Neural progenitor cell (in vitro differentiated cells): ENCODE measurements at regions not wholly inside any gene's neighbourhood (a gene's known extent, or its start where the extent isn't known, plus 50 kb on each side); places are given as distances from the start of the nearest gene placed in this dataset.
A peak's percentile ranks its signal among the peaks of the same experiment; 100 is the strongest.

Experiments
- DNase-seq: peaks from one replicate; pipeline ENCODE4 v3.0.0-alpha.2; 2016; ENCODE audit warnings: low spot score
- H2AFZ ChIP-seq: fragments of 200-600 bp; sonication (generic); replicated peaks from 2 replicates; pipeline ENCODE4 v1.6.1; 2016; ENCODE audit warnings: antibody characterized with exemption
- H3F3A ChIP-seq: fragments of 200-600 bp; sonication (generic); 2 replicates; pipeline ENCODE4 v1.6.1; 2016; ENCODE audit warnings: antibody characterized with exemption, low read depth
- H3K27ac ChIP-seq: fragments of 200-600 bp; sonication (generic); 2 replicates; pipeline ENCODE4 v1.5.1; 2016; ENCODE audit warnings: mild to moderate bottlenecking
- H3K27me3 ChIP-seq: fragments of 200-600 bp; sonication (generic); 2 replicates; pipeline ENCODE4 v1.6.1; 2016; ENCODE audit warnings: mild to moderate bottlenecking, moderate library complexity
- H3K36me3 ChIP-seq: fragments of 200-600 bp; sonication (generic); 2 replicates; pipeline ENCODE4 v1.5.1; 2016
- H3K4me1 ChIP-seq: fragments of 200-600 bp; sonication (generic); 2 replicates; pipeline ENCODE4 v1.6.1; 2016; ENCODE audit warnings: mixed run types
- H3K4me2 ChIP-seq: fragments of 200-600 bp; sonication (generic); 2 replicates; pipeline ENCODE4 v1.6.1; 2016
- H3K4me3 ChIP-seq: fragments of 200-600 bp; sonication (generic); 2 replicates; pipeline ENCODE4 v1.5.1; 2016
- H3K79me2 ChIP-seq: fragments of 200-600 bp; sonication (generic); 2 replicates; pipeline ENCODE4 v1.6.1; 2016; ENCODE audit warnings: low read depth
- H3K9ac ChIP-seq: fragments of 200-600 bp; sonication (generic); 2 replicates; pipeline ENCODE4 v1.6.1; 2016
- H3K9me3 ChIP-seq: fragments of 200-600 bp; sonication (generic); 2 replicates; pipeline ENCODE4 v1.5.1; 2016; ENCODE audit warnings: low read depth
- H4K20me1 ChIP-seq: fragments of 200-600 bp; sonication (generic); 2 replicates; pipeline ENCODE4 v1.6.1; 2016; ENCODE audit warnings: low read depth
- H3K27ac Mint-ChIP-seq: 3 replicates; pipeline ENCODE4 v1.8.0; 2021; ENCODE audit warnings: mixed read lengths
- H3K27me3 Mint-ChIP-seq: 2 replicates; pipeline ENCODE4 v1.8.0; 2022; ENCODE audit warnings: low read depth, mild to moderate bottlenecking, inconsistent platforms, moderate library complexity, mixed read lengths; ENCODE audit not compliant: insufficient read depth
- H3K36me3 Mint-ChIP-seq: 3 replicates; pipeline ENCODE4 v1.8.0; 2021; ENCODE audit warnings: mixed read lengths
- H3K4me1 Mint-ChIP-seq: 3 replicates; pipeline ENCODE4 v1.8.0; 2021; ENCODE audit warnings: mixed read lengths
- H3K4me3 Mint-ChIP-seq: 3 replicates; pipeline ENCODE4 v1.8.0; 2021; ENCODE audit warnings: mild to moderate bottlenecking, moderate library complexity, mixed read lengths
- H3K9me3 Mint-ChIP-seq: 3 replicates; pipeline ENCODE4 v1.8.0; 2020; ENCODE audit warnings: mixed read lengths
- EZH2 ChIP-seq: fragments of 200-600 bp; sonication (generic); IDR thresholded peaks from 2 replicates; pipeline ENCODE4 v1.6.1; 2017; ENCODE audit warnings: antibody characterized with exemption, mild to moderate bottlenecking, moderate library complexity
- EZH2phosphoT487 ChIP-seq: fragments of 200-600 bp; sonication (generic); IDR thresholded peaks from 2 replicates; pipeline ENCODE4 v1.6.1; 2017; ENCODE audit warnings: antibody characterized with exemption
- TF ChIP-seq, protein P1 (sequence below): fragments of 200-600 bp; sonication (generic); IDR thresholded peaks from 2 replicates; pipeline ENCODE4 v1.5.1; 2017; ENCODE audit warnings: antibody characterized with exemption, mild to moderate bottlenecking

DNA sequence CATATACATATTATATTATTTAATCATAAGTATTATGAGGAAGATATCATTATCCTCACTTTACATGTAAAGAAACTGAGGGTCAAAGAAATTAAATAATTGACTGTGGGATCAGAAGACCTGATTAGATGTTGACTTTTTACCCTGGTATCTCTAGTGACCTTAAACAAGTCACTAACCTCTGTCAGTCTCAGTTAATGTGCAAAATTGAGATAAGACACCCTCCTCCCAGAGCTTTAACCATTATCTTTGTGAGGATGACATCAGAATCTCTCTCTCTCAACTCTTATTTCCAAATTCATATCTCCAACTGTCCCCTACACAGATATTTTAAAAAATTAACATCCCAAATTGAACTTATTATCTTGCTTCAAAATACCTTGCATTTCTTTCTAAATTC is 177.8 kb downstream of the KLHL28 start:
- TF ChIP-seq EZH2phosphoT487 (no peak), EZH2 (no peak)
- TF ChIP-seq, protein P1, sequence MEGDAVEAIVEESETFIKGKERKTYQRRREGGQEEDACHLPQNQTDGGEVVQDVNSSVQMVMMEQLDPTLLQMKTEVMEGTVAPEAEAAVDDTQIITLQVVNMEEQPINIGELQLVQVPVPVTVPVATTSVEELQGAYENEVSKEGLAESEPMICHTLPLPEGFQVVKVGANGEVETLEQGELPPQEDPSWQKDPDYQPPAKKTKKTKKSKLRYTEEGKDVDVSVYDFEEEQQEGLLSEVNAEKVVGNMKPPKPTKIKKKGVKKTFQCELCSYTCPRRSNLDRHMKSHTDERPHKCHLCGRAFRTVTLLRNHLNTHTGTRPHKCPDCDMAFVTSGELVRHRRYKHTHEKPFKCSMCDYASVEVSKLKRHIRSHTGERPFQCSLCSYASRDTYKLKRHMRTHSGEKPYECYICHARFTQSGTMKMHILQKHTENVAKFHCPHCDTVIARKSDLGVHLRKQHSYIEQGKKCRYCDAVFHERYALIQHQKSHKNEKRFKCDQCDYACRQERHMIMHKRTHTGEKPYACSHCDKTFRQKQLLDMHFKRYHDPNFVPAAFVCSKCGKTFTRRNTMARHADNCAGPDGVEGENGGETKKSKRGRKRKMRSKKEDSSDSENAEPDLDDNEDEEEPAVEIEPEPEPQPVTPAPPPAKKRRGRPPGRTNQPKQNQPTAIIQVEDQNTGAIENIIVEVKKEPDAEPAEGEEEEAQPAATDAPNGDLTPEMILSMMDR: no peak

DNA sequence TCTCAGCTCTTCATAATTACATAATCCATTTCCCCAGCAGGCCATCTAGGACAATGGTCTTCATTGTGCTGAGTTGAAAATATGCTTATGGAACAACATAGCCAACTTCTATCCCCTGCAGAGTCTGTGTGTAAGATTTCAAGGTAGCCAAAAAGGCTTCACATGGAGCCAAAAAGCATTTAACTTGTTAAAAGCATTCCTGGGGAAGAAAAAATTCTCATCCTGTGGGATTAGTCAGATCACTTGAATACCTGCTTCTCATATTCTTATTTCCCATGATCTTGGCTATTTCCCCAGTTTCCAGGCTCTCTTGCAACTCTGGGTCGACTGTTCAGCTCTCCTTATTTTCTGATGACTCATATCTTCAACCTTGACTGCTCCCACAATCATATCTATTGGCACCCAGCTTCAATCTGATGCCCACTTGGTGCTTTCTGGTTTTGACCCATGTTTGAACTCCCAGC is 178.9 kb downstream of the KLHL28 start:
- Histone ChIP-seq H2AFZ (no peak overlapping the region), H3K4me2 (no peak overlapping the region), H3F3A (no peaks in the 10 kb centered on the region), H3K79me2 (no peaks in the 10 kb centered on the region), H3K9ac (no peak overlapping the region), H3K4me1 (no peaks in the 10 kb centered on the region), H3K36me3 (no peaks in the 10 kb centered on the region), H4K20me1 (no peaks in the 10 kb centered on the region), H3K27ac (no peak overlapping the region), H3K4me3 (no peak overlapping the region), H3K9me3 (no peaks in the 10 kb centered on the region), H3K27me3 (no peaks in the 10 kb centered on the region)
- peaks cover 16% of the 10 kb centered on the region for H3K4me1 Mint-ChIP-seq
- H3K4me3 Mint-ChIP-seq: no peak overlapping the region
- TF ChIP-seq EZH2: no peak
- DNase-seq: no peak
- H3K27ac Mint-ChIP-seq: no peak overlapping the region
- no peaks in the 10 kb centered on the region for H3K9me3 Mint-ChIP-seq
- peaks cover 3% of the 10 kb centered on the region for H3K27me3 Mint-ChIP-seq
- no peaks in the 10 kb centered on the region for H3K36me3 Mint-ChIP-seq

More for the DNA sequence above, 177.8 kb downstream of the KLHL28 start:
- no peak overlapping the region for H3K27ac Mint-ChIP-seq
- H3K4me3 Mint-ChIP-seq: no peak overlapping the region
- Histone ChIP-seq H3K36me3 (no peaks in the 10 kb centered on the region), H3K4me3 (no peak overlapping the region), H3K9ac (no peak overlapping the region), H2AFZ (no peak overlapping the region), H3F3A (no peaks in the 10 kb centered on the region), H3K27me3 (no peaks in the 10 kb centered on the region), H3K4me1 (no peaks in the 10 kb centered on the region), H3K27ac (no peak overlapping the region), H3K4me2 (no peak overlapping the region), H3K9me3 (no peaks in the 10 kb centered on the region), H4K20me1 (no peaks in the 10 kb centered on the region), H3K79me2 (no peaks in the 10 kb centered on the region)
- no peak for DNase-seq
- no peaks in the 10 kb centered on the region for H3K9me3 Mint-ChIP-seq
- H3K4me1 Mint-ChIP-seq: peaks cover 7% of the 10 kb centered on the region
- H3K36me3 Mint-ChIP-seq: no peaks in the 10 kb centered on the region
- H3K27me3 Mint-ChIP-seq: peaks cover 3% of the 10 kb centered on the region

DNA sequence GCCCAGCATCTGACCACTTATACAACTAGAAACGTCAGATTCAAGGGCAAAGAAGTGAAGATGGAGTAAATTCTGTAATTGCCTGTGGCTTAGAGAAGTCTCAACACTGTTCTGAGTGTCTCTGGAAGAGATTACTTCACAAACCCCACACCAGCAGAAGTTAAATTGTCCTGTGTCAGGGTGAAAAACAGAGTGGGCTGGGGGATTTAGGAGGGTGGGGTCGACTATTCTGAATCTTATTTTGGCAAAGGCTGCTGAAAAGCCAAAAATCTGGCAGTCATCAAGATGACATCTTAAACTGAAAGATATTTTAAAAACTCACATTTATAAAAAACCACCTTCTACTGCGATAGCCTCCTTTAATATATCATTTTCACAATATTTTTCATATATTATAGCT is 180.8 kb downstream of the KLHL28 start:
- Histone ChIP-seq H3K36me3 (no peaks in the 10 kb centered on the region), H3K4me1 (no peaks in the 10 kb centered on the region), H3K9ac (no peak overlapping the region), H3K9me3 (no peaks in the 10 kb centered on the region), H3K4me2 (no peak overlapping the region), H4K20me1 (no peaks in the 10 kb centered on the region), H3K27ac (no peak overlapping the region), H2AFZ (no peak overlapping the region), H3K79me2 (no peaks in the 10 kb centered on the region), H3K4me3 (no peak overlapping the region), H3F3A (no peaks in the 10 kb centered on the region), H3K27me3 (no peaks in the 10 kb centered on the region)
- Mint-ChIP-seq H3K27ac (no peak overlapping the region), H3K4me1 (peaks cover 18% of the 10 kb centered on the region), H3K36me3 (no peaks in the 10 kb centered on the region), H3K27me3 (no peaks in the 10 kb centered on the region), H3K9me3 (no peaks in the 10 kb centered on the region), H3K4me3 (no peak overlapping the region)
- no peak for DNase-seq
- TF ChIP-seq, protein P1: no peak
- TF ChIP-seq EZH2phosphoT487 (no peak), EZH2 (no peak)

DNA sequence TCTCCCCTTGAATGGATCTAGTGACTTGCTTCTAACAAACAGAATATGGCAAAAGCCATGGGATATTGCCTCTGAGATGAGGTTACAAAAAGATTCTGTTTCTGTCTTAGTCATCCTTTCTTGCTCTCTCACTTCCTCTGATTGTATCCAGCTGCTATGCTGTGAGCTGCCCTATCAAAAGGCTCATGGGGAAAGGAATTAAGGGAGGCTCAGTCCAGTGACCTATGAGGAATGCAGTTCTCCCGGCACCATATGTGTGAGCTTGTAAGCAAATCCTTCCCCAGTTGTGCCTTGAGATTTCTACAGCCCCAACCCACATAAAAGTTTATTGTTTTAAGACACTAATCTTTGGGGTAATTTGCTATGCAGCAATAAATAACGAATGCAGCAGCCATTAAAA is 183.1 kb downstream of the KLHL28 start:
- no peaks in the 10 kb centered on the region for H3K4me1 ChIP-seq
- H4K20me1 ChIP-seq: no peaks in the 10 kb centered on the region
- no peak overlapping the region for H3K4me2 ChIP-seq
- H3K27ac ChIP-seq: no peak overlapping the region
- no peak for TF ChIP-seq EZH2phosphoT487
- TF ChIP-seq, protein P1: no peak
- no peak for TF ChIP-seq EZH2
- peak; percentile 68 for DNase-seq
- Mint-ChIP-seq H3K4me3 (no peak overlapping the region), H3K4me1 (peaks cover 18% of the 10 kb centered on the region), H3K9me3 (no peaks in the 10 kb centered on the region), H3K27ac (no peak overlapping the region), H3K36me3 (no peaks in the 10 kb centered on the region), H3K27me3 (no peaks in the 10 kb centered on the region)
- H3K27me3 ChIP-seq: no peaks in the 10 kb centered on the region
- H3K36me3 ChIP-seq: no peaks in the 10 kb centered on the region
- no peaks in the 10 kb centered on the region for H3K79me2 ChIP-seq
- H3K4me3 ChIP-seq: no peak overlapping the region
- H3K9me3 ChIP-seq: no peaks in the 10 kb centered on the region
- H3K9ac ChIP-seq: no peak overlapping the region
- H3F3A ChIP-seq: no peaks in the 10 kb centered on the region
- no peak overlapping the region for H2AFZ ChIP-seq
